Stimulated activated CD8-positive, alpha-beta memory T cell treated with anti-CD3 and anti-CD28 coated beads, Interleukin-4, amount 100 ng/mL, for 4 hours (primary cell): ENCODE measurements at regions not wholly inside any gene's neighbourhood (a gene's known extent, or its start where the extent isn't known, plus 50 kb on each side); places are given as distances from the start of the nearest gene placed in this dataset.
"Not testable (repeated sequence)": the region's sequence is repeated elsewhere in the genome, so short reads cannot be mapped to it uniquely, and the experiment has no call there.

Experiments used
- DNase-seq, 2 donors: peaks; one replicate each; pipeline ENCODE4 v3.0.0-alpha.2; 2020; ENCODE audit warnings: low read depth in 2 of 2, low spot score in 1 of 2

- no peak for DNase-seq
Observed at GRCh38 chr15:26197060-26197459, 333.9 kb upstream of the ATP10A start.

- DNase-seq = no peak
Observed at GRCh38 chr15:26191193-26191592, 328.1 kb upstream of the ATP10A start.

GRCh38 chr15:26186138-26186537, 323.0 kb upstream of the ATP10A start:
- not testable (repeated sequence) for DNase-seq

- DNase-seq = no peak
Observed at GRCh38 chr15:26182441-26182840, 319.3 kb upstream of the ATP10A start.

GRCh38 chr15:26179906-26180305, 316.8 kb upstream of the ATP10A start:
- DNase-seq = no peak

- no peak for DNase-seq
Observed at GRCh38 chr15:26178640-26179220, 315.6 kb upstream of the ATP10A start.

GRCh38 chr15:26177816-26178215, 314.7 kb upstream of the ATP10A start:
- no peak for DNase-seq

- no peak for DNase-seq
Observed at GRCh38 chr15:26176831-26177230, 313.7 kb upstream of the ATP10A start.

- no peak for DNase-seq
Observed at GRCh38 chr15:26171266-26171665, 308.1 kb upstream of the ATP10A start.

GRCh38 chr15:26166429-26166828, 303.3 kb upstream of the ATP10A start:
- DNase-seq = no peak

GRCh38 chr15:26165546-26165945, 302.4 kb upstream of the ATP10A start:
- no peak for DNase-seq

GRCh38 chr15:26160343-26160742, 297.2 kb upstream of the ATP10A start:
- DNase-seq = no peak

GRCh38 chr15:26158176-26158575, 295.0 kb upstream of the ATP10A start:
- no peak for DNase-seq

- no peak for DNase-seq
Observed at GRCh38 chr15:26157081-26157480, 294.0 kb upstream of the ATP10A start.

GRCh38 chr15:26156051-26156450, 292.9 kb upstream of the ATP10A start:
- DNase-seq = no peak

- DNase-seq = no peak
Observed at GRCh38 chr15:26148156-26148860, 285.2 kb upstream of the ATP10A start.

GRCh38 chr15:26146202-26146601, 283.1 kb upstream of the ATP10A start:
- no peak for DNase-seq

GRCh38 chr15:26145796-26146195, 282.7 kb upstream of the ATP10A start:
- DNase-seq = no peak

- DNase-seq = no peak
Observed at GRCh38 chr15:26144836-26145235, 281.7 kb upstream of the ATP10A start.

- no peak for DNase-seq
Observed at GRCh38 chr15:26143221-26143620, 280.1 kb upstream of the ATP10A start.

GRCh38 chr15:26134812-26135211, 271.7 kb upstream of the ATP10A start:
- no peak for DNase-seq

GRCh38 chr15:26134152-26134551, 271.0 kb upstream of the ATP10A start:
- DNase-seq = no peak

GRCh38 chr15:26132811-26133210, 269.7 kb upstream of the ATP10A start:
- no peak for DNase-seq
